Esophagus squamous epithelium (tissue), 4 donors: ENCODE measurements at regions not wholly inside any gene's neighbourhood (a gene's known extent, or its start where the extent isn't known, plus 50 kb on each side); places are given as distances from the start of the nearest gene placed in this dataset.

Experiments used
- POLR2A ChIP-seq, 4 donors: fragments of 450-650 bp; IDR thresholded peaks; one replicate each; pipeline ENCODE4 v1.6.1; 2017; ENCODE audit warnings: antibody characterized with exemption in 4 of 4, mild to moderate bottlenecking in 4 of 4, moderate library complexity in 3 of 4
- TF ChIP-seq, protein P1 (sequence below), 6 experiments: fragments of 450-650 bp in 4 of 6; fragments of 200-600 bp in 2 of 6; sonication (generic) in 2 of 6; IDR thresholded peaks; one replicate each; pipeline ENCODE4 v1.5.1; 2016 to 2019; ENCODE audit warnings: antibody characterized with exemption in 6 of 6, mild to moderate bottlenecking in 4 of 6, moderate library complexity in 4 of 6

DNA sequence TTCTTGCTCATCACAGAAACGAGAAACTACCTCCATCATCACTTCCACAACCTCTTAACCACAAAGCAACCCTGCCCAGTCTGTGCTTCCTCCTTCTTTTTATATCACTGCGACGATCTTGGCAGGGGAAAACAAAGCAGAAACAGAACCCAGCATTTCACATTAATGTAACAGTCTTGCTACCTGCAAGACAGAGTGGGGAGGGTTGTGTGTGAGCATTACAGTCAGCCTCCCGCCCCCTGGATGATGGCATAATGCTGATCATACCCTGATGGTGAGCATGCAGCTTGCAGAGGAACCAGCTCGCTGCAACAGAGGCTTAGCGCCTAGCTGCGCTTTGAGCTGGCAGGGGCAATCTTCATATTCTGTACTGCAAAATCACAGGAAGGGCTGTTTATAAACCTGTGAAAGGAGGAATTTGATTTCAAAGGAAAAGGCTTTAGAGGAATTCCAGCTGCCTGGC is 376.1 kb downstream of the IRS1 start:
- TF ChIP-seq, protein P1, sequence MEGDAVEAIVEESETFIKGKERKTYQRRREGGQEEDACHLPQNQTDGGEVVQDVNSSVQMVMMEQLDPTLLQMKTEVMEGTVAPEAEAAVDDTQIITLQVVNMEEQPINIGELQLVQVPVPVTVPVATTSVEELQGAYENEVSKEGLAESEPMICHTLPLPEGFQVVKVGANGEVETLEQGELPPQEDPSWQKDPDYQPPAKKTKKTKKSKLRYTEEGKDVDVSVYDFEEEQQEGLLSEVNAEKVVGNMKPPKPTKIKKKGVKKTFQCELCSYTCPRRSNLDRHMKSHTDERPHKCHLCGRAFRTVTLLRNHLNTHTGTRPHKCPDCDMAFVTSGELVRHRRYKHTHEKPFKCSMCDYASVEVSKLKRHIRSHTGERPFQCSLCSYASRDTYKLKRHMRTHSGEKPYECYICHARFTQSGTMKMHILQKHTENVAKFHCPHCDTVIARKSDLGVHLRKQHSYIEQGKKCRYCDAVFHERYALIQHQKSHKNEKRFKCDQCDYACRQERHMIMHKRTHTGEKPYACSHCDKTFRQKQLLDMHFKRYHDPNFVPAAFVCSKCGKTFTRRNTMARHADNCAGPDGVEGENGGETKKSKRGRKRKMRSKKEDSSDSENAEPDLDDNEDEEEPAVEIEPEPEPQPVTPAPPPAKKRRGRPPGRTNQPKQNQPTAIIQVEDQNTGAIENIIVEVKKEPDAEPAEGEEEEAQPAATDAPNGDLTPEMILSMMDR (IDR thresholded peaks at IDR 0.05), result no peak
- no peak for TF ChIP-seq POLR2A (IDR thresholded peaks at IDR 0.05)
